Astrocyte (in vitro differentiated cells and primary cell): ENCODE measurements at regions not wholly inside any gene's neighbourhood (a gene's known extent, or its start where the extent isn't known, plus 50 kb on each side); places are given as distances from the start of the nearest gene placed in this dataset.
A peak's percentile ranks its signal among the peaks of the same experiment; 100 is the strongest.

Experiments used
- DNase-seq: peaks from one replicate; pipeline ENCODE4 v3.0.0-alpha.2; 2010; ENCODE audit warnings: low read depth
- FAIRE-seq: peaks from 2 replicates; lab custom pipeline; 2011; peaks lifted over from hg19 to GRCh38; lab: Jason Lieb, UNC
- H2AFZ ChIP-seq: 2 replicates; pipeline ENCODE4 v1.6.0; 2012; ENCODE audit warnings: low read depth, low read length, inconsistent platforms
- H3K27ac ChIP-seq: 2 replicates; pipeline ENCODE4 v1.5.1; 2011; ENCODE audit warnings: low read depth, low read length, inconsistent platforms
- H3K27me3 ChIP-seq: 2 replicates; pipeline ENCODE4 v1.6.0; 2011; ENCODE audit warnings: low read length, inconsistent platforms; ENCODE audit not compliant: insufficient read depth
- H3K36me3 ChIP-seq: 2 replicates; pipeline ENCODE4 v1.5.1; 2011; ENCODE audit warnings: low read length, inconsistent platforms; ENCODE audit not compliant: insufficient read depth
- H3K4me1 ChIP-seq: 2 replicates; pipeline ENCODE4 v1.5.1; 2011; ENCODE audit warnings: low read length, inconsistent platforms; ENCODE audit not compliant: insufficient read depth
- H3K4me2 ChIP-seq: 2 replicates; pipeline ENCODE4 v1.6.0; 2012; ENCODE audit warnings: low read length, inconsistent platforms
- H3K4me3 ChIP-seq: 2 replicates; pipeline ENCODE4 v1.5.1; 2011; ENCODE audit warnings: low read depth, mild to moderate bottlenecking, low read length, inconsistent platforms; ENCODE audit not compliant: insufficient read depth
- H3K79me2 ChIP-seq: 2 replicates; pipeline ENCODE4 v1.6.0; 2012; ENCODE audit warnings: mild to moderate bottlenecking, low read length, inconsistent platforms; ENCODE audit not compliant: insufficient read depth
- H3K9ac ChIP-seq: 2 replicates; pipeline ENCODE4 v1.6.0; 2012; ENCODE audit warnings: mild to moderate bottlenecking, low read length, inconsistent platforms
- H3K9me3 ChIP-seq: 2 replicates; pipeline ENCODE4 v1.5.1; 2012; ENCODE audit warnings: low read depth, mild to moderate bottlenecking, low read length, inconsistent platforms; ENCODE audit not compliant: insufficient read depth
- H4K20me1 ChIP-seq: 2 replicates; pipeline ENCODE4 v1.6.0; 2012; ENCODE audit warnings: low read length, inconsistent platforms; ENCODE audit not compliant: insufficient read depth
- H3K27ac Mint-ChIP-seq: one replicate; pipeline ENCODE4 v1.8.0; 2021; ENCODE audit warnings: mild to moderate bottlenecking, mixed read lengths; ENCODE audit not compliant: unreplicated experiment
- H3K27me3 Mint-ChIP-seq: one replicate; pipeline ENCODE4 v1.8.0; 2021; ENCODE audit warnings: low read depth, mixed read lengths; ENCODE audit not compliant: unreplicated experiment
- H3K36me3 Mint-ChIP-seq: one replicate; pipeline ENCODE4 v1.8.0; 2021; ENCODE audit warnings: low read depth, mixed read lengths; ENCODE audit not compliant: unreplicated experiment
- H3K4me1 Mint-ChIP-seq: one replicate; pipeline ENCODE4 v1.8.0; 2021; ENCODE audit warnings: low read depth, mixed read lengths; ENCODE audit not compliant: unreplicated experiment
- H3K4me3 Mint-ChIP-seq: one replicate; pipeline ENCODE4 v1.8.0; 2021; ENCODE audit warnings: mild to moderate bottlenecking, moderate library complexity, mixed read lengths; ENCODE audit not compliant: unreplicated experiment
- H3K9me3 Mint-ChIP-seq: one replicate; pipeline ENCODE4 v1.8.0; 2021; ENCODE audit warnings: mild to moderate bottlenecking, mixed read lengths; ENCODE audit not compliant: unreplicated experiment
- CTCF ChIP-seq: IDR thresholded peaks from 2 replicates; pipeline ENCODE4 v1.5.1; 2011; ENCODE audit warnings: low read depth, mild to moderate bottlenecking, inconsistent platforms, low read length, moderate library complexity; ENCODE audit not compliant: insufficient read depth
- EZH2 ChIP-seq: IDR thresholded peaks from 2 replicates; pipeline ENCODE4 v1.6.1; 2012; ENCODE audit warnings: mild to moderate bottlenecking, low read length, inconsistent platforms; ENCODE audit not compliant: insufficient read depth

GRCh38 chr11:32290783-32291182, 144.6 kb downstream of the WT1 start:
- no peak overlapping the region for H3K9ac ChIP-seq
- no peak overlapping the region for H3K4me3 Mint-ChIP-seq
- no peaks in the 10 kb centered on the region for H3K9me3 ChIP-seq
- no peaks in the 10 kb centered on the region for H3K36me3 Mint-ChIP-seq
- H3K27ac ChIP-seq: no peak overlapping the region
- H4K20me1 ChIP-seq: no peaks in the 10 kb centered on the region
- H3K79me2 ChIP-seq: no peaks in the 10 kb centered on the region
- H3K4me1 ChIP-seq: no peaks in the 10 kb centered on the region
- no peaks in the 10 kb centered on the region for H3K9me3 Mint-ChIP-seq
- H3K4me3 ChIP-seq: no peak overlapping the region
- H3K27me3 ChIP-seq: peaks cover 8% of the 10 kb centered on the region
- H3K27ac Mint-ChIP-seq: no peak overlapping the region
- H3K4me2 ChIP-seq: no peak overlapping the region
- peaks cover 1% of the 10 kb centered on the region for H3K27me3 Mint-ChIP-seq
- no peaks in the 10 kb centered on the region for H3K4me1 Mint-ChIP-seq
- FAIRE-seq: no peak
- no peak overlapping the region for H2AFZ ChIP-seq
- DNase-seq: no peak
- TF ChIP-seq CTCF (no peak), EZH2 (no peak)
- no peaks in the 10 kb centered on the region for H3K36me3 ChIP-seq

GRCh38 chr11:32297611-32298011, 137.7 kb downstream of the WT1 start:
- Histone ChIP-seq H3K9ac (no peak overlapping the region), H3K36me3 (no peaks in the 10 kb centered on the region), H3K27ac (no peak overlapping the region), H4K20me1 (no peaks in the 10 kb centered on the region), H3K4me1 (no peaks in the 10 kb centered on the region), H3K27me3 (peaks cover 5% of the 10 kb centered on the region), H3K4me3 (no peak overlapping the region), H3K4me2 (no peak overlapping the region), H2AFZ (no peak overlapping the region), H3K79me2 (no peaks in the 10 kb centered on the region), H3K9me3 (no peaks in the 10 kb centered on the region)
- FAIRE-seq: no peak
- H3K4me3 Mint-ChIP-seq: no peak overlapping the region
- no peaks in the 10 kb centered on the region for H3K9me3 Mint-ChIP-seq
- TF ChIP-seq EZH2 (no peak), CTCF (peak; percentile 39)
- peak; percentile 9 for DNase-seq
- H3K27ac Mint-ChIP-seq: no peak overlapping the region
- no peaks in the 10 kb centered on the region for H3K4me1 Mint-ChIP-seq
- H3K27me3 Mint-ChIP-seq: peaks cover 3% of the 10 kb centered on the region
- H3K36me3 Mint-ChIP-seq: no peaks in the 10 kb centered on the region

GRCh38 chr11:32302826-32303225, 132.5 kb downstream of the WT1 start:
- Mint-ChIP-seq H3K27me3 (peaks cover 3% of the 10 kb centered on the region), H3K9me3 (no peaks in the 10 kb centered on the region), H3K4me1 (peaks cover 6% of the 10 kb centered on the region), H3K36me3 (no peaks in the 10 kb centered on the region), H3K4me3 (no peak overlapping the region), H3K27ac (no peak overlapping the region)
- Histone ChIP-seq H3K4me3 (no peak overlapping the region), H3K27me3 (no peaks in the 10 kb centered on the region), H4K20me1 (no peaks in the 10 kb centered on the region), H3K27ac (no peak overlapping the region), H3K4me2 (no peak overlapping the region), H2AFZ (no peak overlapping the region), H3K4me1 (no peaks in the 10 kb centered on the region), H3K36me3 (no peaks in the 10 kb centered on the region), H3K9me3 (no peaks in the 10 kb centered on the region), H3K9ac (no peak overlapping the region), H3K79me2 (no peaks in the 10 kb centered on the region)
- TF ChIP-seq CTCF: no peak
- TF ChIP-seq EZH2: no peak
- FAIRE-seq (no peak), DNase-seq (no peak)
